SK-N-SH (cell line): ENCODE measurements at regions not wholly inside any gene's neighbourhood (a gene's known extent, or its start where the extent isn't known, plus 50 kb on each side); places are given as distances from the start of the nearest gene placed in this dataset.

ENCODE experiments used
- CTCF ChIA-PET: fragments of 300-600, 350-600 bp; formaldehyde crosslinking; extraction: SDS; loops from one replicate; lab custom pipeline; 2021; lab: Yijun Ruan, JAX
- POLR2A ChIA-PET: fragments of 350-600 bp; sonication (Branson Sonifier 250); formaldehyde crosslinking; extraction: SDS; loops from one replicate; lab custom pipeline; 2020; ENCODE audit warnings: antibody characterized with exemption, inconsistent platforms; lab: Yijun Ruan, JAX
- DNase-seq: peaks from one replicate; pipeline ENCODE4 v3.0.0; 2012
- H2AFZ ChIP-seq: fragments of 200-600 bp; sonication (generic); 2 replicates; pipeline ENCODE4 v1.8.1; 2016; ENCODE audit warnings: antibody characterized with exemption, mild to moderate bottlenecking, low read depth
- H3F3A ChIP-seq: fragments of 200-600 bp; sonication (generic); replicated peaks from 2 replicates; pipeline ENCODE3; 2016; ENCODE audit warnings: antibody characterized with exemption, mild to moderate bottlenecking; ENCODE audit not compliant: insufficient read depth
- H3K27ac ChIP-seq, 2 experiments: fragments of 200-500 bp in 1 of 2; fragments of 200-600 bp in 1 of 2; sonication (Bioruptor generic) in 1 of 2; sonication (generic), shearing (Covaris generic) in 1 of 2; 2 replicates each; pipeline versions ENCODE4 v1.5.1 to v1.6.1; 2014 to 2016; ENCODE audit warnings: low read depth in 2 of 2, inconsistent platforms in 1 of 2, low read length in 1 of 2, mild to moderate bottlenecking in 1 of 2, mixed read lengths in 1 of 2
- H3K27me3 ChIP-seq: fragments of 200-600 bp; sonication (generic), shearing (Covaris generic); 2 replicates; pipeline ENCODE4 v1.6.1; 2016; ENCODE audit warnings: mixed run types; ENCODE audit not compliant: insufficient read depth
- H3K36me3 ChIP-seq, 2 experiments: fragments of 200-500 bp in 1 of 2; fragments of 200-600 bp in 1 of 2; sonication (Bioruptor generic) in 1 of 2; sonication (generic) in 1 of 2; replicated peaks in 1 of 2; 2 replicates each; pipeline versions ENCODE3 to v1.5.1; 2014 to 2016; ENCODE audit warnings: low read length in 1 of 2, mild to moderate bottlenecking in 1 of 2; ENCODE audit not compliant: insufficient read depth in 2 of 2, control insufficient read depth in 1 of 2
- H3K4me1 ChIP-seq, 2 experiments: fragments of 200-500 bp in 1 of 2; fragments of 200-600 bp in 1 of 2; sonication (Bioruptor generic) in 1 of 2; sonication (generic), shearing (Covaris generic) in 1 of 2; 2 replicates each; pipeline versions ENCODE4 v1.5.1 to v1.6.1; 2014 to 2016; ENCODE audit warnings: low read depth in 1 of 2, low read length in 1 of 2, mixed run types in 1 of 2; ENCODE audit not compliant: insufficient read depth in 2 of 2, control insufficient read depth in 1 of 2
- H3K4me2 ChIP-seq: fragments of 200-600 bp; sonication (generic), shearing (Covaris generic); 2 replicates; pipeline ENCODE4 v1.6.1; 2017; ENCODE audit warnings: mixed run types
- H3K4me3 ChIP-seq, 2 experiments: fragments of 200-500 bp in 1 of 2; fragments of 200-600 bp in 1 of 2; sonication (Bioruptor generic) in 1 of 2; sonication (generic), shearing (Covaris generic) in 1 of 2; 2 replicates each; pipeline versions ENCODE4 v1.5.1 to v1.8.1; 2014 to 2016; ENCODE audit warnings: low read depth in 2 of 2, inconsistent platforms in 1 of 2, low read length in 1 of 2, mild to moderate bottlenecking in 1 of 2, mixed read lengths in 1 of 2, moderate library complexity in 1 of 2
- H3K79me2 ChIP-seq: fragments of 200-600 bp; sonication (generic); 2 replicates; pipeline ENCODE4 v1.8.1; 2017; ENCODE audit warnings: mild to moderate bottlenecking; ENCODE audit not compliant: insufficient read depth
- H3K9ac ChIP-seq: fragments of 200-600 bp; sonication (generic); 2 replicates; pipeline ENCODE4 v1.6.1; 2017; ENCODE audit warnings: mixed run types
- H3K9me2 ChIP-seq: fragments of 200-600 bp; sonication (generic); 2 replicates; pipeline ENCODE4 v1.6.1; 2017; ENCODE audit warnings: mixed run types
- H3K9me3 ChIP-seq: fragments of 200-600 bp; sonication (generic); 2 replicates; pipeline ENCODE4 v1.6.1; 2017; ENCODE audit warnings: mixed run types, mild to moderate bottlenecking, moderate library complexity
- H4K20me1 ChIP-seq: fragments of 200-600 bp; sonication (generic); 2 replicates; pipeline ENCODE4 v1.6.1; 2017; ENCODE audit warnings: mild to moderate bottlenecking, mixed run types; ENCODE audit not compliant: insufficient read depth
- CHD2 ChIP-seq: fragments of 150-350 bp; IDR thresholded peaks from 2 replicates; pipeline ENCODE4 v1.6.1; 2018; ENCODE audit warnings: low read length; ENCODE audit not compliant: partially characterized antibody
- EZH2phosphoT487 ChIP-seq: fragments of 200-600 bp; sonication (generic); IDR thresholded peaks from 2 replicates; pipeline ENCODE4 v1.6.1; 2017; ENCODE audit warnings: low read depth, mixed run types, mild to moderate bottlenecking, antibody characterized with exemption, moderate library complexity, borderline replicate concordance
- FOXJ3 ChIP-seq: sonication (generic); formaldehyde crosslinking; IDR thresholded peaks from 2 replicates; pipeline ENCODE4 v1.5.1; 2020; ENCODE audit warnings: mild to moderate bottlenecking, missing genetic modification reagents
- NFIC ChIP-seq: IDR thresholded peaks from 2 replicates; pipeline ENCODE4 v1.4.0; 2012; ENCODE audit warnings: borderline replicate concordance
- RAD21 ChIP-seq: IDR thresholded peaks from 2 replicates; pipeline ENCODE4 v1.6.1; 2012; ENCODE audit warnings: mild to moderate bottlenecking, low read length
- RCOR1 ChIP-seq: fragments of 150-350 bp; IDR thresholded peaks from 2 replicates; pipeline ENCODE4 v1.6.1; 2017; ENCODE audit warnings: antibody characterized with exemption, low read length
- SIN3A ChIP-seq: IDR thresholded peaks from 2 replicates; pipeline ENCODE4 v1.6.1; 2012; ENCODE audit warnings: low read depth, mild to moderate bottlenecking, low read length, moderate library complexity, borderline replicate concordance
- WGBS: methylation state at CpG from one replicate; pipeline ENCODE4 v1.1.6; 2017; ENCODE audit warnings: low lambda C conversion rate; 5-methylcytosine and 5-hydroxymethylcytosine counted together
- TF ChIP-seq, protein P1 (sequence below): IDR thresholded peaks from 2 replicates; pipeline ENCODE4; 2012
- TF ChIP-seq, protein P2 (sequence below): IDR thresholded peaks from 2 replicates; pipeline ENCODE4 v1.4.0; 2012; ENCODE audit warnings: low read depth, borderline replicate concordance
- TF ChIP-seq, protein P3 (sequence below): fragments of 150-350 bp; IDR thresholded peaks from 2 replicates; pipeline ENCODE4 v1.6.1; 2017; ENCODE audit warnings: antibody characterized with exemption, low read length, low read depth, borderline replicate concordance
- TF ChIP-seq, protein P4 (sequence below): IDR thresholded peaks from 2 replicates; pipeline ENCODE4 v1.4.0; 2012; ENCODE audit warnings: low read depth, borderline replicate concordance

DNA sequence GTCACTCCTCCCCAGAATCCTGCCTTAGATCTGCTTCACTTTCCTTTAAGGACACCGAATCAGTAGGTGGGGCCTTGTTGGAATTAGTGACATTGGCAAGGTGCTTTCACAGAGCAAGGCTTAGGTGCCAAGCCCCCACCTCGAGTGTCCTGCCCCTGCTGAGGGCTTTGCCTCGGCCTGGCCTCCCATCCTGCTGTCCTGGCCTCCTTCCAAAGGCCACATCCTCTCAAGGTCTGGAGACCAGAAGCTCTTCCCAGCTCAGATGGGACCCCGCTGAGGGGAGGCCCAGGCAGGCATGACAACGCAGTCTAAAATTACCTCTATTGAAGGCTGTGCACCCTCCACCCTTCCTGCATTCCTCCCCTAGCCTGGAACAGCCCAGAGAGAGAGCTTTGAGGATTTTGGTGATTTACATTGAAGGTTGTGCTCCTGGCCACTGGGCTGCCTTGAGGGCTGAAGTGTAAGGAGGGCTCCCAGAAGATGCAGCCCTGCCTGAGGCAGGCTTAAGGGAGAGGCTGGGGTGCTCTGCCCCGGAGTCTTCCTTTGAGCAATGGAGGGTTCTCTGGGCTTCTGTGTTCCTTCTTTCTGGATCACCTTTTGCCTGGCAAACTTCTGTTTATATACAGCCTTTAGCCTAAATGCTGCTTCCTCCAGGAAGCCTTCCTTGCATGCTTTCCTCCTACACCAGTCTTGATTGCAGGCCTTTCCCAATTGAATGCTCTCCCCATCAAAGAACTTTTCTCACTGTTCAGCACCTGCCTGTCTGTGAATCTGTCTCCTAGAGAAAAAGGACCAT lies 154.4 kb downstream of the DDX1 start:
- H3K79me2 ChIP-seq = no peaks in the 10 kb centered on the region
- TF ChIP-seq, protein P1, sequence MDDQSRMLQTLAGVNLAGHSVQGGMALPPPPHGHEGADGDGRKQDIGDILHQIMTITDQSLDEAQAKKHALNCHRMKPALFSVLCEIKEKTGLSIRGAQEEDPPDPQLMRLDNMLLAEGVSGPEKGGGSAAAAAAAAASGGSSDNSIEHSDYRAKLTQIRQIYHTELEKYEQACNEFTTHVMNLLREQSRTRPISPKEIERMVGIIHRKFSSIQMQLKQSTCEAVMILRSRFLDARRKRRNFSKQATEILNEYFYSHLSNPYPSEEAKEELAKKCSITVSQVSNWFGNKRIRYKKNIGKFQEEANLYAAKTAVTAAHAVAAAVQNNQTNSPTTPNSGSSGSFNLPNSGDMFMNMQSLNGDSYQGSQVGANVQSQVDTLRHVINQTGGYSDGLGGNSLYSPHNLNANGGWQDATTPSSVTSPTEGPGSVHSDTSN = no peak
- TF ChIP-seq, protein P2, sequence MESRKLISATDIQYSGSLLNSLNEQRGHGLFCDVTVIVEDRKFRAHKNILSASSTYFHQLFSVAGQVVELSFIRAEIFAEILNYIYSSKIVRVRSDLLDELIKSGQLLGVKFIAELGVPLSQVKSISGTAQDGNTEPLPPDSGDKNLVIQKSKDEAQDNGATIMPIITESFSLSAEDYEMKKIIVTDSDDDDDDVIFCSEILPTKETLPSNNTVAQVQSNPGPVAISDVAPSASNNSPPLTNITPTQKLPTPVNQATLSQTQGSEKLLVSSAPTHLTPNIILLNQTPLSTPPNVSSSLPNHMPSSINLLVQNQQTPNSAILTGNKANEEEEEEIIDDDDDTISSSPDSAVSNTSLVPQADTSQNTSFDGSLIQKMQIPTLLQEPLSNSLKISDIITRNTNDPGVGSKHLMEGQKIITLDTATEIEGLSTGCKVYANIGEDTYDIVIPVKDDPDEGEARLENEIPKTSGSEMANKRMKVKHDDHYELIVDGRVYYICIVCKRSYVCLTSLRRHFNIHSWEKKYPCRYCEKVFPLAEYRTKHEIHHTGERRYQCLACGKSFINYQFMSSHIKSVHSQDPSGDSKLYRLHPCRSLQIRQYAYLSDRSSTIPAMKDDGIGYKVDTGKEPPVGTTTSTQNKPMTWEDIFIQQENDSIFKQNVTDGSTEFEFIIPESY = no peak
- TF ChIP-seq NFIC (no peak), RCOR1 (no peak)
- no peak overlapping the region for H3K4me2 ChIP-seq
- H3K9me2 ChIP-seq = no peaks in the 10 kb centered on the region
- no peaks in the 10 kb centered on the region for H3K36me3 ChIP-seq
- CTCF ChIA-PET = interaction anchor here (1.1 kb wide), 2 partner anchors 10 to 14 kb away, joined by 3 to 4 read pairs; no protein-coding TSS in a partner anchor
- H3K9ac ChIP-seq = no peak overlapping the region
- WGBS = 27% methylated on average over 5 of the region's 6 CpGs
- no peaks in the 10 kb centered on the region for H3F3A ChIP-seq
- DNase-seq = no peak
- POLR2A ChIA-PET = no interaction called here
- no peaks in the 10 kb centered on the region for H3K9me3 ChIP-seq
- H3K27ac ChIP-seq = no peak overlapping the region
- no peaks in the 10 kb centered on the region for H3K27me3 ChIP-seq
- H3K4me1 ChIP-seq = peaks cover 0 to 8% of the 10 kb centered on the region in 2 experiments; a peak in 1 of 4 replicates
- H2AFZ ChIP-seq = no peak overlapping the region
- no peak overlapping the region for H3K4me3 ChIP-seq
- H4K20me1 ChIP-seq = no peaks in the 10 kb centered on the region

DNA sequence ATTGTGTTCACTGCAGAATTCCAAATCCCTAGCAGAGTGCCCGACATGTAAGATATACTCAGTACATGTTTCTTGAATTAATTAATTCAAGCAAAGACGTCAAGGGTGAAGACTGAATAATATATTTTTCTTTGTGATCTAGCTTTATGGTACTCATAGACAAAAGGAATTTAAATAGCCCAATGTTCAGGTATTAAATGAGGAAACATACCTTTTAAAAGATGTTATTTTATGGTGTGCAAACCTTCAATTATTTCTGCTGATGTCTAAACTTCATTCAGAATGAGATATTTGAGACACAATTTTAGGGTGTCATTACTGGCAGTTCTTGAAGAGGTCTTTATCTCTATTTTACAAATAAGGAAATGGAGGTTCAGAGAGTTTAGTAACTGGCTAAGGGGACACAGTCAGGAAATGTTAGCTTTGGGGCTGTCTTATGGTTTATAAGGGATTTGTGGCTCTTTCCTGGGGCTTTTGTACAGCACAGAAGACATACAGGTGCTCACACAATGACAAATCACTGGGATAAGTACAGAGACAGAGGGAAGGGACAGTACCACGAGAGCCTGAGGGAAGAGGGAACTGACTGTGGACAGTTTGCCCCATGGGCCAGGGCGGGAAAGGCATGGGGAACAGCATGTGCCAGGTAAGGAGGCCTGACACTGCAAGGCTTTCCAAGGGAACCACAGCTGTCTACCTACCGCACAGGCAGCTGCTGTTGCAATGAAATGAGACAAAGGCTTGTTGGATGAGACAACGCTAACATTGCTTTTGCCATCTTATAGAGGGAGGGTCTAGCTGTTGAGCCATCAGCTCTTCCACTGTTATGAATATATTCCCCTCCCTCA lies 155.3 kb downstream of the DDX1 start:
- no peaks in the 10 kb centered on the region for H3K9me3 ChIP-seq
- no peaks in the 10 kb centered on the region for H3K36me3 ChIP-seq
- CTCF ChIA-PET = interaction anchor here (0.6 to 2.6 kb wide), 12 partner anchors 9 to 762 kb away, joined by 3 to 14 read pairs (median 4); no protein-coding TSS in a partner anchor
- TF ChIP-seq, protein P3, sequence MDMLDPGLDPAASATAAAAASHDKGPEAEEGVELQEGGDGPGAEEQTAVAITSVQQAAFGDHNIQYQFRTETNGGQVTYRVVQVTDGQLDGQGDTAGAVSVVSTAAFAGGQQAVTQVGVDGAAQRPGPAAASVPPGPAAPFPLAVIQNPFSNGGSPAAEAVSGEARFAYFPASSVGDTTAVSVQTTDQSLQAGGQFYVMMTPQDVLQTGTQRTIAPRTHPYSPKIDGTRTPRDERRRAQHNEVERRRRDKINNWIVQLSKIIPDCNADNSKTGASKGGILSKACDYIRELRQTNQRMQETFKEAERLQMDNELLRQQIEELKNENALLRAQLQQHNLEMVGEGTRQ = no peak
- no peak for TF ChIP-seq EZH2phosphoT487
- no peak for TF ChIP-seq SIN3A
- TF ChIP-seq, protein P4, sequence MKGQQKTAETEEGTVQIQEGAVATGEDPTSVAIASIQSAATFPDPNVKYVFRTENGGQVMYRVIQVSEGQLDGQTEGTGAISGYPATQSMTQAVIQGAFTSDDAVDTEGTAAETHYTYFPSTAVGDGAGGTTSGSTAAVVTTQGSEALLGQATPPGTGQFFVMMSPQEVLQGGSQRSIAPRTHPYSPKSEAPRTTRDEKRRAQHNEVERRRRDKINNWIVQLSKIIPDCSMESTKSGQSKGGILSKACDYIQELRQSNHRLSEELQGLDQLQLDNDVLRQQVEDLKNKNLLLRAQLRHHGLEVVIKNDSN = no peak
- TF ChIP-seq FOXJ3 (CRISPR knock-in tag) = no peak
- no peak for TF ChIP-seq CHD2
- TF ChIP-seq RAD21 = no peak
- no peaks in the 10 kb centered on the region for H3K79me2 ChIP-seq
- H3K4me3 ChIP-seq = no peak overlapping the region
- no peaks in the 10 kb centered on the region for H3K27me3 ChIP-seq
- no peak overlapping the region for H3K27ac ChIP-seq
- DNase-seq = no peak
- peaks cover 0 to 8% of the 10 kb centered on the region in 2 experiments; a peak in 1 of 4 replicates for H3K4me1 ChIP-seq
- POLR2A ChIA-PET = no interaction called here
- no peak overlapping the region for H3K4me2 ChIP-seq
- H4K20me1 ChIP-seq = no peaks in the 10 kb centered on the region
- H3F3A ChIP-seq = no peaks in the 10 kb centered on the region
- H2AFZ ChIP-seq = no peak overlapping the region
- 39% methylated on average over 6 of the region's 6 CpGs for WGBS
- H3K9me2 ChIP-seq = no peaks in the 10 kb centered on the region
- H3K9ac ChIP-seq = no peak overlapping the region
